HG02970 (cell line): ENCODE measurements at regions not wholly inside any gene's neighbourhood (a gene's known extent, or its start where the extent isn't known, plus 50 kb on each side); places are given as distances from the start of the nearest gene placed in this dataset.
"Not testable (repeated sequence)": the region's sequence is repeated elsewhere in the genome, so short reads cannot be mapped to it uniquely, and the experiment has no call there.

ENCODE experiments used
- ATAC-seq: cut with Tn5 transposase; IDR thresholded peaks from one replicate; pipeline ENCODE4 v1.9.1; 2021; ENCODE audit warnings: mild to moderate bottlenecking, moderate library complexity, moderate number of reproducible peaks; ENCODE audit not compliant: unreplicated experiment, low FRiP score

GRCh38 chr13:81302677-81303076, 961.8 kb upstream of the SPRY2 start:
- no peak for ATAC-seq

GRCh38 chr13:81302125-81302524, 961.2 kb upstream of the SPRY2 start:
- ATAC-seq, result no peak

- ATAC-seq, result no peak
Measured at GRCh38 chr13:81295177-81295576, 954.3 kb upstream of the SPRY2 start.

- no peak for ATAC-seq
Measured at GRCh38 chr13:81293594-81294164, 952.8 kb upstream of the SPRY2 start.

- no peak for ATAC-seq
Measured at GRCh38 chr13:81283561-81283960, 942.6 kb upstream of the SPRY2 start.

GRCh38 chr13:81283062-81283461, 942.1 kb upstream of the SPRY2 start:
- ATAC-seq, result no peak

- no peak for ATAC-seq
Measured at GRCh38 chr13:81275666-81276258, 934.8 kb upstream of the SPRY2 start.

GRCh38 chr13:81247711-81248110, 906.8 kb upstream of the SPRY2 start:
- no peak for ATAC-seq

GRCh38 chr13:81246556-81246955, 905.6 kb upstream of the SPRY2 start:
- no peak for ATAC-seq

- no peak for ATAC-seq
Measured at GRCh38 chr13:81244011-81244410, 903.1 kb upstream of the SPRY2 start.

GRCh38 chr13:81230386-81230785, 889.5 kb upstream of the SPRY2 start:
- no peak for ATAC-seq

GRCh38 chr13:81226830-81227229, 885.9 kb upstream of the SPRY2 start:
- not testable (repeated sequence) for ATAC-seq

GRCh38 chr13:81224209-81224833, 883.4 kb upstream of the SPRY2 start:
- no peak for ATAC-seq

- no peak for ATAC-seq
Measured at GRCh38 chr13:81223778-81224177, 882.9 kb upstream of the SPRY2 start.

GRCh38 chr13:81211713-81212112, 870.8 kb upstream of the SPRY2 start:
- no peak for ATAC-seq

GRCh38 chr13:81207636-81208035, 866.7 kb upstream of the SPRY2 start:
- no peak for ATAC-seq

GRCh38 chr13:81207231-81207630, 866.3 kb upstream of the SPRY2 start:
- no peak for ATAC-seq

- ATAC-seq, result no peak
Measured at GRCh38 chr13:81203783-81204182, 862.9 kb upstream of the SPRY2 start.

- ATAC-seq, result no peak
Measured at GRCh38 chr13:81199956-81200355, 859.0 kb upstream of the SPRY2 start.

GRCh38 chr13:81197966-81198365, 857.0 kb upstream of the SPRY2 start:
- ATAC-seq, result no peak

GRCh38 chr13:81197483-81197882, 856.6 kb upstream of the SPRY2 start:
- no peak for ATAC-seq

- ATAC-seq, result no peak
Measured at GRCh38 chr13:81194362-81194761, 853.4 kb upstream of the SPRY2 start.
